ENCODE measurements at regions not wholly inside any gene's neighbourhood (a gene's known extent, or its start where the extent isn't known, plus 50 kb on each side); places are given as distances from the start of the nearest gene placed in this dataset.
"Not testable (repeated sequence)": the region's sequence is repeated elsewhere in the genome, so short reads cannot be mapped to it uniquely, and the experiment has no call there.

DNA sequence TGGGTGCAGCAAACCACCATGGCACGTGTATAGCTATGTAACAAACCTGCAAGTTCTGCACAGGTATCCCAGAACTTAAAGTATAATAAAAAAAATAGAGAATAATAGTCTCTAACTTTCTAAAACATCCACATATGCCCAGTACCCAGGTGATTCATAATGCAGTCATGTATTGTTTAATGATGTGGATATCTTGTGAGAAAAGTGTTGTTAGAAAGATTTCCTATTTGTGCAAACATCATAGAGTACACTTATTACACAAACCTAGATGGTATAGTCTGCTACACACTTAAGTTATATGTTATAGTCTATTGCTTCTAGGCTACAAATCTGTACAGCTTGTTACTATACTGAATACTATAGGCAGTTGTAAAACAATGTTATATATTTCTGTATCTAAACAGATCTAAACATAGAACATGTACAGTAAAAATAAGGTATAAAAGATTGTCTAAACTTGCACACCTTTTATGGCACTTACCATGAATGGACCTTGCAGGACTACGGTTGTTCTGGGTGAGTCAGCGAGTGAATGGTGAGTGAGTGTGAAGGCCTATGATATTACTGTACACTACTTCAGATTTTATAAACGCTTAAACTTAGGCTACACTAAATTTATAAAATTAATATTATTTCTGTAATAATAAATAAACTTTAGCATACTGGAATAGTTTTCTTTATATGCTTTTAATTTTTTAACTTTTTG lies 232.2 kb upstream of the SLIT2 start:
- ATAC-seq (no peak), DNase-seq (ENCODE audit: missing footprints) (no peak)

DNA sequence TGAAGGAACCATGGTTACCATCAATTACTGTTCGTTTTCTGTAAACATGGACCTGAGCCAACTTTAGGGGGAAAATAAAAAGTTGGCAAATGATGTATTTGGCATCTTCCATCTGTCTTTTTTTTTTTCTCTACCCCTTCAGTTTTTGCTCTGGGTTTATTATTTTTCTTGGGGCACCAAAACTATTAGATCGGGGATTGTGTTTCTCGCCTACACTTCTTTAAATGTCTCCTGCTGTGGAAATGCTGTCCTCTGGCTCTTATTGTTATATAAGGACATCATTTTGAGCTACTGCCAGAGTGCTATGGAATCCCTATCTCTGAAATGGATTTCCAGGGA lies 234.0 kb upstream of the SLIT2 start:
- intact Hi-C loops (cut with DNase I): no loop called here
- DNase-seq (ENCODE audit: missing footprints) (no peak), ATAC-seq (no peak)

More for the DNA sequence above, 232.2 kb upstream of the SLIT2 start:
- intact Hi-C loops (cut with DNase I): no loop called here

DNA sequence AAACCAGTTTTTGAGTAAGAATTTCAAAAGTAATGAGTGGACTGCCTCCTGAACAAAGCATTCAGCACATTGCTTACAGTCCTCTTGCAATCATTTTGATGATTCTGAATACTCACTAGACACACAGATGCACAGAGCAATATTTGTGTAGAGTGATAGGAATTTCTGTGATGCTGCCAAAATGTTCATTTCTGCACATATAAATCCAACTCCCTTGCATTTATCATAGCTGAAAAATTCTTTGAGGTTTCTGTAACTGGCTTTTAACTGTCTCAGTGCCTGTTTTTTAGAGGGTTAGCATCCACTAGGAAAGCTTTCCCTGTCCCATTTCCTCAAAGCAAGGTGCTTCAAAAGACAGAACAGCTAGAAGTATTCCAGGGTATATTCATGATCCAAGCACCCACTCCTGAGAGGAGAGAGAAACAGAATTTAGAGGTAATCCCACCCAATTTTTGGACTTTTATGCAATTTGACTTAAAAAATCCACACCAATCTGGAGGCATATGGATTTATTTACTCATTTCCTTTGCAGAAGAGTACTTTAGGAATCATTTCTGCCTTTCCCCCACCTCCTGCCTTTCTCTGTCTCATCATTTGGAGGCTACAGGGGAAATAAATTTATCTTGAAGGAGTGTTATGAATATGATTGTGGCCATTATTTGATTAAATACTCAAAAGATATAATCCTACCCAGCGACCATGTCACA lies 234.5 kb upstream of the SLIT2 start:
- ATAC-seq (no peak), DNase-seq (ENCODE audit: missing footprints) (no peak)
- intact Hi-C loops (cut with DNase I): no loop called here

DNA sequence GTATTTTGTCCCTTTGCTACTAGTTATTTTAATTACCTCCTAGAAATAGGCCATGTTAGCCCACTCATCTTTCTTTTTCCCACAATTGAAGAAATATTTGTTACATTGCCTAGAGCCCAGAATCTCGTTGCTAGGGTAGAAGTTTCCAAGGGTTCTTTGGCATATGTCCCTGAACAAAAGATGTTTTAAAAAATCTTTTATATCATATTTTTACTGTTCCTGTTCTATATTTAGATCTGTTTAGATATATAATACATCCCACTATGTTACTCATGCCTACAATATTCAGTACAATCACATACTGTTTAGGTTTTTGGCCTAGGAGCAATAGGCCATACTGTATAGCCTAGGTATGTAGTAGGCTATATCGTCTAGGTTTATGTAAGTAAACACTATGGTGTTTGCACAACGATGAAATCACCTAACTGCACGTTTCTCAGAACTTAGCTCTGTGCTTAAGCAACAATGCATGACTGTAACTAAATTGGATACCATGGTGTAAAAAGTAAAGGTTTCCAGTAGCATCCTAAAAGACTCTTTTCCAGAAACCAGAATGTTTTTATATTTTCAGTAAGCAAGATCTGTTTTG lies 236.0 kb upstream of the SLIT2 start:
- intact Hi-C loops (cut with DNase I): no loop called here
- DNase-seq (ENCODE audit: missing footprints) (no peak), ATAC-seq (no peak)

DNA sequence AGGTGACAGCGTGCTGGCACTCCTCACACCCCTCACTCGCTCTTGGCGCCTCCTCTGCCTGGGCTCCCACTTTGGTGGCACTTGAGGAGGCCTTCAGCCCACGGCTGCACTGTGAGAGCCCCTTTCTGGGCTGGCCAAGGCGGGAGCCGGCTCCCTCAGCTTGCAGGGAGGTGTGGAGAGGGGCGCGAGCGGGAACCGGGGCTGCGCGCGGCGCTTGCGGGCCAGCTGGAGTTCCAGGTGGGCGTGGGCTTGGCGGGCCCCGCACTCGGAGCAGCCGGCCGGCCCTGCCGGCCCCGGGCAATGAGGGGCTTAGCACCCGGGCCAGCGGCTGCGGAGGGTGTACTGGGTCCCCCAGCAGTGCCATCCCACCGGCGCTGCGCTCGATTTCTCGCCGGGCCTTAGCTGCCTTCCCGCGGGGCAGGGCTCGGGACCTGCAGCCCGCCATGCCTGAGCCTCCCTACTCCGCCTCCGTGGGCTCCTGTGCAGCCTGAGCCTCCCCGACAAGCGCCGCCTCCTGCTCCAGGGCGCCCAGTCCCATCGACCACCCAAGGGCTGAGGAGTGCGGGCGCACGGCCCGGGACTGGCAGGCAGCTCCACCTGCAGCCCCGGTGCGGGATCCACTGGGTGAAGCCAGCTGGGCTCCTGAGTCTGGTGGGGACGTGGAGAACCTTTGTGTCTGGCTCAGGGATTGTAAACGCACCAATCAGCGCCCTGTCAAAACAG lies 247.7 kb upstream of the SLIT2 start:
- intact Hi-C loops (cut with DNase I); ATAC-seq; DNase-seq (ENCODE audit: missing footprints): not testable (repeated sequence)

DNA sequence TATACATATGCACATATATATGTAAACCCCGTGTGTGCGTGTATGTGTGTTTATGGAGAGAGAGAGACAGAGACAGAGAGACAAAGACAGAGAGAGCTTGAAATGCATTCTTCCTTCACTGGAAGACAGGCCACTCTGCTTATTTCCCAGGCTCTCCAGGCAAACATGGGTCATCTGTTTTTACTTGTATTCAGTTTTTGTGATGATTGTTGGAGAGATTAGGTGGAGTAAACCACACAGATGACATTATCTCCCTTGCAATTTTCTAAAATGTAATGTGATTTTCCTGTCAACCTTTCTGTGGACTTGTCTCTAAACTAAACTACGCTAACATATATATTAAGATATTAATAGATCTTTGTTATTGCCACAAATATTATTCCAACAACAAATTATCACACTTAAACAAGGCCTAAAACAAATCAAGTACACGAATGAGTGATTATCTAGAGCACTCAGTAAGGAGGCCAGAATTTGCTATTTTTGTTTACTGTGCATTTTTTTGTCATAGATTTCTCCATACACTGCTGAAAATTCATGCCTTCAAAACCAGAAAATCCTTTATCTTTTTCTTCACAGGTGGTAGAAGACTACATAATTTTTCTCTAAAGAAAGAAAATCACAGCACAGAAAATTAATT lies 251.8 kb upstream of the SLIT2 start:
- ATAC-seq (no peak), DNase-seq (ENCODE audit: missing footprints) (no peak)
- intact Hi-C loops (cut with DNase I): no loop called here

DNA sequence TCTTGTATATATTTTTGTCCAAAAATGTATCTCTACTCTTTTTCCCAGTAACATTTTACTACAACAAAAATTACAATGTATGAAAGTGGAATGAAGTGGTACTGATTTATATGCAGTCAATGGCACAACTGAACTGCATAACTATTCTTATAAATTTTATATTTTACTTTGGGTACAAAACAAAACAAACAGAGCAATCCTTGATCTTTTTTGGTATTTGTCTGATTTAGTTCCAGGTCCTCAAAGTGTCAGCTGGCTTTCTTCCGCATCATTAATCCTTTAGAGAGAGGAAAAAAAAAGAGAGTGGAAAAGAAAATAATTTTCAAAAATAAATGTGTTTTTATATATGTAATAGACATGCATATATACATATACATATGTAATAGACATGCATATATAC lies 252.4 kb upstream of the SLIT2 start:
- no peak for DNase-seq (ENCODE audit: missing footprints)
- no peak for ATAC-seq
- intact Hi-C loops (cut with DNase I): no loop called here

DNA sequence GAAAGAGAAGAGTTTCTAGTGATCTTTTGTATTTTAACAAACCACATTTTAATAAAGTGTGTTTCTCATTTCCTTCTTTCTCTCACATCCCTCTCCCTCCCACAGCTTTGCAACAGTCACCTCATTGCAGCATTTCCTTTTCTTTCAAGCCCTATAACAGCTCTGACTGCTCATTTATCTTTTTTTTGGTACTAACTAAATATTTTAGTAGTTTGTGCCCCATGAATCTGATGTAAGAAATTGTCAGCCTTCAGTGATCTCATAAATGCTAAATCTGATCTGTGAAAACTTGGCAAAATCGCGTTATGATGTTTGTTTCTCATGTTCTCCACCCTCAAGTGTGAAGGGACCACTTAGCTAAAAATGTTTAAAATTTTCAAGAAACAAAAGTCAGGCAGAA lies 258.5 kb upstream of the SLIT2 start:
- no peak for DNase-seq (ENCODE audit: missing footprints)
- ATAC-seq: no peak
- intact Hi-C loops (cut with DNase I): no loop called here

DNA sequence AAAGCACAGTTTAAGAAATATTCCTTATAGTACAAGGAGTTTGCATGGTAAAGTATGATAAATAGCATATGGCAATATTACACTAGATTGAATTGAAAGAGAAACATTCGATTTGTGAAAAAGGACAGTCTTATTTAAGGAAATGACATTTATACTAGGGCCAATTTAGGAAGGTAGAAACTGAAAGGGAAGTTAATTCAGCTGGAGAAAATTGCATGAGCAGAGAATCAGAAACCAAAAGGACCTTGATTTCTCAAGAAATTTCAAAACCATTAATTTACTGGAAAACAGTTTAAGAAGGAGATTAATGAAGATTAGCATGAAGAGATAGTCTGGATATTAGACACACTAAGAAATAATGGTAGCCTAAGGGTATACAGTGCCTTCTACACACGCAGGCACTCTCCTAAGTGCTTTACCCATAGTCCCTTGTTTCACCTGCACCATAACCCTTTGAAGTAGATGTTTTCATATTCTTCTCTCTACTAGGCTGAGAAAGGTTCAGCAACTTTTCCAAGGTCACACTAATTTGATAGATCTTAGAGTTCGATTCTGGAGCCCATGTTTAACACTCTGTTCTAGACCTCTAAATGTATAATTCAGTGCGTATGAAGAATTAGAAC lies 259.1 kb upstream of the SLIT2 start:
- ATAC-seq (no peak), DNase-seq (ENCODE audit: missing footprints) (no peak)
- intact Hi-C loops (cut with DNase I): no loop called here

DNA sequence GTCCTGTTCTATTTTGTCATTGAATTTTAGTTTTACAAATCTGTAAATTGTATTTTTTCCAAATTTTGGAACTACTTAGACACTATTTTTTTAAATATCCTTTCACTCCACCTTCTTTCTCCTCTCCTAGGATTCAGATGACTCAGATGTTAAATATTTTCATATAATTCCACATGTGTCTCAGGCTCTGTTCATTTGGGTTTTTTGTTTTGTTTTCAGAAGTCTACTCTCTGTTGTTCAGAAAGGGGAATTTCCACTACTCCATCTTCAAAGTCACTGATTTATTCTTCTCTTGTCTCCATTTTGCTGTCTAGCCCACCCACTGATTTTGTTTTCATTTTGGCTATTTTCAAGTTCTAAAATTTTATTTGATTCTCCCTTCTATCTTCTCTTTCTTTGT lies 264.0 kb upstream of the SLIT2 start:
- intact Hi-C loops (cut with DNase I): no loop called here
- no peak for ATAC-seq
- DNase-seq (ENCODE audit: missing footprints): no peak

DNA sequence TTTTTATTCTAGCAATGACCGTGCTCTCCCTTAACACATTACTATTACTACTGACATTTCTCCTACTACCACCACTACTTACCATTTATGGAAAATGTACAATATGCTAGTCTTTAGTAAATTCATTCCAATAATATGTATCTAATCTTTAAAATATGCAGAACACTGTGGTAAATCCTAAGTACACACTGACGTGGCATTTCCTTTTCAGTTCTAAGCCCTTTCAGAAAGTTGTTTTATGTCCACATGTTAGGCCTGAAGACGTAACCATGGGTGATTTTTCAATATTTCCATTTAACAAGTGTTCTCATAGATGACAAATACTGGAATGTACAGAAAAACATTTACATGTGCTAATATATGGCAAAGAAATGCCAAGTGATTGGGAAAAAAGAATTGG lies 268.6 kb upstream of the SLIT2 start:
- intact Hi-C loops (cut with DNase I): no loop called here
- no peak for ATAC-seq

DNA sequence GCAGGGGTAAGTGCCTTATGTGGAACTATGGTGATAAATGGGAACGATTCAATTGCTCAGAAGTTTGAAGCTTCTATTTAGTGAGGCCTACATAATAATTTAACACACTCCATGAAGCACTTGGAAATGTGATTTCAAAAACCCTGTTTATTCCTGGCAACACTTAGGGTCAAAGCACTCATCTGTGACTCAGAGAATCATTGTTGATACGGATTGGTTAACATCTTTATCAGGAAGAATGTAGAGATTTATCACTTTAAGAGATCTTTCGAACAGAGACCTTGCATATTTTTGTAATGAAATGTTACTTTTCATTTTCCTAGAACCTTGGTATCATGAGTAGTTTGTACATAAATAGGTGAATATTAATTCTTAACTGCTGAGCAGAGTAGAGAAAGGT lies 269.1 kb upstream of the SLIT2 start:
- intact Hi-C loops (cut with DNase I): no loop called here
- ATAC-seq (no peak), DNase-seq (ENCODE audit: missing footprints) (no peak)

More for the DNA sequence above, 268.6 kb upstream of the SLIT2 start:
- DNase-seq (ENCODE audit: missing footprints): no peak

DNA sequence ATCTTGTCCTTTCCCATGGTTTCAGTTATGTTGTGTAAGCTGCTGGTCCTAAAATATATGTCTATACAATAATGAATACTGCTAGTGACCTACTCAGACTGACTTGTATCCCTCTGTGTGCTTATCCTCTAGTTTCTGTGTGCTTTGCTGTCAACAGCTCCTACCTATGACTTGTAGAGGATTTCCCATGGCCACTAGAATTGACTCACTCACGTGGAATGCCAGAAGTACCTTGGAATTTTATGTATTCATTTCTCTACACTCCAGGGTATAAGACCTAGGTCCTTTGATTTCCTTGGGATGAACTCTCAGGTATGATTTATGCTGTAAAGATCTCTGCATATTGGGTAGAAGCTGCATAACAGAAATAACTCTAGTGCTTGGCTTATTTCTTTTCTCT lies 279.9 kb upstream of the SLIT2 start:
- ATAC-seq: no peak
- intact Hi-C loops (cut with DNase I): no loop called here
- no peak for DNase-seq (ENCODE audit: missing footprints)

DNA sequence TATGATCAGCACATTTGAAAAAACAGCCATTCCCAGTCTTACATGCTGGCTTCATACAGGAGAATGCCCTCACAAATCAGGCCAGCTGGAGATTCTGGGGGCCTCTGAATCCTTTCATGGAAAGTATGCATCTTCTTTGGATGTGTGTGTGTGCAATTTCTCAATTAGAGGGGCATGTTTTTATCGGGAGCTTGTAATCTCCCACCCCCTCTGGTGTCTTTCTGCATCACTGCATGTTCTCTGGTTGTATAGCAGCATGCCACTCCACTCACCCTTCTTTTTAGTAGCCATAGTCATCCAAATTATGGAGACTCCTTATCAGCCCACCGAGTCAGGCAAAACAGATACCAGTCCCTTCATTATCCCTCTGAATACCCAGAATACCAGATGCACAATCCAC lies 282.2 kb upstream of the SLIT2 start:
- intact Hi-C loops (cut with DNase I): no loop called here
- ATAC-seq (no peak), DNase-seq (ENCODE audit: missing footprints) (no peak)

DNA sequence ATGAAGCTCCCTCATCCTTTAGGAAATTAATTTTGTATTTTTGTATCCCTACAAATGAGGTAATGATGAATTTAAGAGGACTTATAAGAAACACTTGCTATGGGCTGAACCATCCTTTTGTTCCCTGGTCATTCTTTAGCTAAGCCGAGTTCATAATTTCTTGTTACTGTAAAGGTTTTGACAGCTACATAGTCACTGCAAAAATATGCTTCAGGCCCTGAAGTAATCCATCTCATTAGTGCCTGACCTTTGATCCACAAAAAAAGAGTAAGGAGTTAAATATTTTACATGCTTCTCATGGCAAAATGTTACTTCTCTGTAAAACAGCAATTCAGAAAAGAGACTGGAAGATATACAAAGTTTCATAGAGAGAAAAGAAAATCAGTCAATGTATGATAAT lies 290.6 kb upstream of the SLIT2 start:
- ATAC-seq (no peak), DNase-seq (ENCODE audit: missing footprints) (no peak)
- intact Hi-C loops (cut with DNase I): no loop called here

DNA sequence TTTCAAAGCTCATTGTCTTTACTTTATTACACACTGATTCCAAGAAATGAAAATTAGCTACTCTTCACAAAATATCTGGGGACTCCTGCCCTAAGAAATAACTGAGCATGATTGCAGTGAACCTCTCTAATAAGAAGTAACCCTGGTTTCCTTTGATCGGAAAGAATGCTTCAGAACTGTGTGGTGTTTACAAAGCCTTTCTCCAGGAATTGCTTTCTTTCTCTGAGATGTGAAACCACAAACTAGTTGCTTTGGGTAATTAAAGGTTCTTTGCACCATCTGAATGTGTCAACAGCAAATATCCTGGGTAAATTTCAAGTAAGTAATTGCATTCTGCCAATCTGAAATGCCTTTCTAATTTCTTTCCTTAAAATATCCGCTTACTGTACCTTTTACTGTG lies 292.9 kb upstream of the SLIT2 start:
- DNase-seq (ENCODE audit: missing footprints): no peak
- intact Hi-C loops (cut with DNase I): no loop called here
- no peak for ATAC-seq

DNA sequence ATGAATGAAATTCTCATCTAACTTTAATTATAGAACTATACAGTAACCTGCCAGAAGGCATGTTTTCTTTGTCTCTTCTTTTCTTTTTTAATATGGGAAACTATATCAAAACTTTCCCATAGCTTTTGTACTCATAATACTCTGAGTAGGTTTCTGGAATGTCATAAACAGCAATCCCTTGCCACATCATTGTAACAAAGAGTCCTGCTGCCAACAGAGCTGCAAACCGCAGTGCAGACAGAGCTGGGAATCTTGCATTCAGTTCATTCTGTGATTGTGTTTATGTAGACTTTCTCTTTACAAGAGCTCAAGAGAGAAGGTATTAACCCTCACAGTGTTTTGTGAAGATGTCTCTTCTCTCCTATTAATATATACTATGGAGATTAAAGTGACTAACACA lies 304.4 kb upstream of the SLIT2 start:
- intact Hi-C loops (cut with DNase I): no loop called here
- DNase-seq (ENCODE audit: missing footprints) (no peak), ATAC-seq (no peak)

DNA sequence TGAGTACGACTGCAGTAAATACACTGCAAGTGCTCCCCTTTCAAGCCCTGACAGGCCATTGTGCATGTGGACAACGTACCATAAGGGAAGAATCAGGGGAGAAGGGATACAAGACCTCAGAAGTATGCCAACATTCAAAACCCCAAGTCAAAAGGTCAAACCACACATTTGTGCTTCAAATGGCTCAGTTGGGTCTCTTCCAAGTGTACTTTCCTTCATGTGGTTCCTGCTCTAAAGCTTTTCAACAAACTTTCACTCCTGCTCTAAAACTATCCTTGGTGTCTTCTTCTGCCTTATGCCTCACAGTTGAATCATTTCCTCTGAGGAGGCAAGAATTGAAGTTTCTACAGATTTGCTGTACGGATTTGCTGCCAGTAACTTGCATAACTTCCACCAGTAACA lies 305.7 kb upstream of the SLIT2 start:
- intact Hi-C loops (cut with DNase I): no loop called here
- ATAC-seq: no peak
- DNase-seq (ENCODE audit: missing footprints): no peak

DNA sequence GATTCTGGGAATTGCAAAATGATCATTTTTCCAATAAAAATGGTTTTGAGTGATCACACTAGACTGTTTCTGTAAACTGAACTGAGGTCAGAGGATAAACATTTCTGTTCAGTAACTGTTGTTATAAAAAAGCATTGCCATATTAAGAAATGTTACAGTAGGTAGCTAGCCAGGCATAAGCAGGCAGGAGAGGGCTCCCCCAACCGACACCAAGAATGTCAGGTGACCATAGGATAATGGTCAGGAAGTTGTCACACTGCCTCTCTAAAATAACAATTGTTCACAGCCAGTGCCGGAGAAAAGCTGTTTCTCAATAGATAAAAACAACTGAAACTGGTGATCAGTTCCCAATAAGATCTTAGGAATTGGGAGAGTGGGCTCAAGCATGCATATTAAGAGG lies 306.2 kb upstream of the SLIT2 start:
- ATAC-seq (no peak), DNase-seq (ENCODE audit: missing footprints) (no peak)
- intact Hi-C loops (cut with DNase I): no loop called here
